Epithelial cell of esophagus (primary cell): ENCODE measurements at regions not wholly inside any gene's neighbourhood (a gene's known extent, or its start where the extent isn't known, plus 50 kb on each side); places are given as distances from the start of the nearest gene placed in this dataset.

Experiments used
- DNase-seq: peaks from one replicate; pipeline ENCODE4 v3.0.0; 2010; ENCODE audit warnings: low read depth
- H3K4me3 ChIP-seq: 2 replicates; pipeline ENCODE4 v1.5.1; 2011; ENCODE audit warnings: mild to moderate bottlenecking, low read length, control low read depth
- TF ChIP-seq, protein P1 (sequence below): IDR thresholded peaks from 2 replicates; pipeline ENCODE4 v1.5.1; 2011; ENCODE audit warnings: low read depth, mild to moderate bottlenecking, low read length, control low read depth, inconsistent platforms; ENCODE audit not compliant: insufficient read depth; ENCODE audit errors: missing control alignments

GRCh38 chr6:91465393-91465792, 878.5 kb upstream of the MAP3K7 start:
- no peak overlapping the region for H3K4me3 ChIP-seq
- no peak for DNase-seq
- TF ChIP-seq, protein P1, sequence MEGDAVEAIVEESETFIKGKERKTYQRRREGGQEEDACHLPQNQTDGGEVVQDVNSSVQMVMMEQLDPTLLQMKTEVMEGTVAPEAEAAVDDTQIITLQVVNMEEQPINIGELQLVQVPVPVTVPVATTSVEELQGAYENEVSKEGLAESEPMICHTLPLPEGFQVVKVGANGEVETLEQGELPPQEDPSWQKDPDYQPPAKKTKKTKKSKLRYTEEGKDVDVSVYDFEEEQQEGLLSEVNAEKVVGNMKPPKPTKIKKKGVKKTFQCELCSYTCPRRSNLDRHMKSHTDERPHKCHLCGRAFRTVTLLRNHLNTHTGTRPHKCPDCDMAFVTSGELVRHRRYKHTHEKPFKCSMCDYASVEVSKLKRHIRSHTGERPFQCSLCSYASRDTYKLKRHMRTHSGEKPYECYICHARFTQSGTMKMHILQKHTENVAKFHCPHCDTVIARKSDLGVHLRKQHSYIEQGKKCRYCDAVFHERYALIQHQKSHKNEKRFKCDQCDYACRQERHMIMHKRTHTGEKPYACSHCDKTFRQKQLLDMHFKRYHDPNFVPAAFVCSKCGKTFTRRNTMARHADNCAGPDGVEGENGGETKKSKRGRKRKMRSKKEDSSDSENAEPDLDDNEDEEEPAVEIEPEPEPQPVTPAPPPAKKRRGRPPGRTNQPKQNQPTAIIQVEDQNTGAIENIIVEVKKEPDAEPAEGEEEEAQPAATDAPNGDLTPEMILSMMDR: no peak

DNA sequence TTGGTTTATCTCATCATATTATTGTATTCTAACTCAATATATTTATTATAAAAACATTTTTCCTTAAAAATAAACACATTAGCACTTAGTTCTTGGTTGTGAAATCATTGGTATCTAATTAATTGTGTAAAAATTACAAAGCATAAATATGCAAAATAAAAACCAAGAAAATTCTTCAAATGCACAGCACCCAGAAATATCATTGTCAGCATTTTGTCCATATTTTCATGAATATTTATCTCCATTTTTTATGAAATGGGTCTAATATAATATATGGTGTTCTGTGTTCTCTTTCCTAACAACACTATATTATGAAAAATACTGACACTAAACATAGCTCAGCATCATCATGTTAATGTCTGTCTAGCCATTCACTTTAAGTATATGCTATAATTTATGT, 877.8 kb upstream of the MAP3K7 start:
- DNase-seq: no peak
- no peak overlapping the region for H3K4me3 ChIP-seq
- TF ChIP-seq, protein P1: no peak

GRCh38 chr6:91464201-91464600, 877.3 kb upstream of the MAP3K7 start:
- no peak overlapping the region for H3K4me3 ChIP-seq
- DNase-seq: no peak
- TF ChIP-seq, protein P1: no peak

DNA sequence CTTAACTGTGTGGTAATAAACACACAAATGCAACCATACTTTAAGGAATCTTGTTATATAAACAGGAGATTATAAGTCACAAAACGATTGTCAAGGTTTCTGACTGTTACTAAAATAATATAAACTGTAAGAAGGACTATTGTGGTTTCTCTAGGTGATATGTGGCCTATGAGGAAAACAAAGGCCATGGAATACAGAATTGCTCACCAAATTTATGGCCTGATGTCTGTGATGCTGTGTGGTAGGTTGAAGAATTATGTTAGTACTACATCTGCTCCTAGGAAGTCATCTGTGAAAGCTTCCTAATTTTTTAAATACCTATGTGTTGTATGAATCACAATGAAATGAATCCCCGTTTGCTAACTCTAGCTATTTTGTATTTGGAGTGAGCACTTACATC, 875.4 kb upstream of the MAP3K7 start:
- no peak for DNase-seq
- H3K4me3 ChIP-seq: no peak overlapping the region
- TF ChIP-seq, protein P1: no peak

GRCh38 chr6:91453224-91453878, 866.5 kb upstream of the MAP3K7 start:
- TF ChIP-seq, protein P1: no peak
- no peak for DNase-seq

DNA sequence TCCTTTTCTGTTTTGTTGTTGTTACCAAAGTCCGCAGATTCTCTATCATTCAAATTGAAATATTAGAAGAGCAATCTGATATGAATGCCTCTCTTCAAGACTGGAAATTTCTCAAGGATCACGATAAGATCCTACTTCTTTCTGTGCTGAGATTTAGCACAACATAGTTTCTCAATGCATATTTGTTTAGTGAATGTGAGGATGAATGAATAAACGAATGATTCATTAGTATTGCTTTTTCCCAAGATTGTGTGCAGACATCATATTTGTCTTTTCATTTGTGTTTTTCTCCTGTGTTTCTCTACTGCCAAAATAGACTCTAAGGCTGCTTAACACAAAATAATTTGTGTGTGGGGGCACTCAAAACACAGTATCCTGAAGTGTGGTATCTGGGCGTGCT, 862.7 kb upstream of the MAP3K7 start:
- no peak overlapping the region for H3K4me3 ChIP-seq
- TF ChIP-seq, protein P1: no peak
- peak; percentile 2 for DNase-seq

More at GRCh38 chr6:91453224-91453878, 866.5 kb upstream of the MAP3K7 start:
- no peak overlapping the region for H3K4me3 ChIP-seq
